H9 (cell line): ENCODE measurements at regions not wholly inside any gene's neighbourhood (a gene's known extent, or its start where the extent isn't known, plus 50 kb on each side); places are given as distances from the start of the nearest gene placed in this dataset.

Experiments
- DNase-seq: peaks from one replicate; pipeline ENCODE4 v3.0.0-alpha.2; 2017
- H2AFZ ChIP-seq: one replicate; pipeline ENCODE4 v1.6.1; 2013; ENCODE audit warnings: mild to moderate bottlenecking, low read length, control low read depth, moderate library complexity
- H2AK5ac ChIP-seq: 2 replicates; pipeline ENCODE4 v1.6.1; 2013; ENCODE audit warnings: low read length, control low read depth, mixed read lengths; ENCODE audit not compliant: insufficient read length
- H2BK120ac ChIP-seq: one replicate; pipeline ENCODE4 v1.6.1; 2013; ENCODE audit warnings: low read depth, mild to moderate bottlenecking, low read length, control low read depth, inconsistent platforms; ENCODE audit not compliant: poor library complexity, severe bottlenecking
- H2BK12ac ChIP-seq: 2 replicates; pipeline ENCODE4 v1.6.1; 2013; ENCODE audit warnings: low read length, control low read depth, mixed read lengths, low read depth; ENCODE audit not compliant: insufficient read length
- H2BK15ac ChIP-seq: 2 replicates; pipeline ENCODE4 v1.6.1; 2013; ENCODE audit warnings: low read depth, low read length, control low read depth
- H2BK20ac ChIP-seq: one replicate; pipeline ENCODE4 v1.6.1; 2013; ENCODE audit warnings: low read depth, mild to moderate bottlenecking, low read length, control low read depth, inconsistent platforms; ENCODE audit not compliant: poor library complexity, severe bottlenecking
- H2BK5ac ChIP-seq: 2 replicates; pipeline ENCODE4 v1.6.1; 2013; ENCODE audit warnings: low read length, control low read depth, mixed read lengths; ENCODE audit not compliant: insufficient read length
- H3K14ac ChIP-seq: 2 replicates; pipeline ENCODE4 v1.6.1; 2013; ENCODE audit warnings: low read length, control low read depth; ENCODE audit not compliant: insufficient read depth
- H3K18ac ChIP-seq: 2 replicates; pipeline ENCODE4 v1.6.1; 2013; ENCODE audit warnings: low read depth, mild to moderate bottlenecking, mixed read lengths, low read length, control low read depth; ENCODE audit not compliant: insufficient read length
- H3K23ac ChIP-seq: 2 replicates; pipeline ENCODE4 v1.6.1; 2013; ENCODE audit warnings: low read length, control low read depth, mixed read lengths, low read depth; ENCODE audit not compliant: insufficient read length
- H3K23me2 ChIP-seq: 2 replicates; pipeline ENCODE4 v1.6.1; 2013; ENCODE audit warnings: low read depth, mild to moderate bottlenecking, mixed read lengths, low read length, control low read depth; ENCODE audit not compliant: insufficient read length, poor library complexity, severe bottlenecking
- H3K27ac ChIP-seq: 2 replicates; pipeline ENCODE4 v1.5.1; 2013; ENCODE audit warnings: low read length, control low read depth, mixed read lengths, low read depth; ENCODE audit not compliant: insufficient read length
- H3K27me3 ChIP-seq: 2 replicates; pipeline ENCODE4 v1.6.1; 2013; ENCODE audit warnings: low read length, control low read depth, inconsistent platforms; ENCODE audit not compliant: insufficient read depth
- H3K4ac ChIP-seq: 2 replicates; pipeline ENCODE4 v1.6.1; 2013; ENCODE audit warnings: low read depth, mild to moderate bottlenecking, control low read depth, inconsistent platforms, low read length, moderate library complexity
- H3K4me1 ChIP-seq: 2 replicates; pipeline ENCODE4 v1.6.1; 2013; ENCODE audit warnings: low read length, control low read depth, inconsistent platforms; ENCODE audit not compliant: insufficient read depth
- H3K4me2 ChIP-seq: 2 replicates; pipeline ENCODE4 v1.6.1; 2013; ENCODE audit warnings: low read length, control low read depth, mixed read lengths; ENCODE audit not compliant: insufficient read length, insufficient read depth
- H3K56ac ChIP-seq: 2 replicates; pipeline ENCODE4 v1.6.1; 2013; ENCODE audit warnings: low read depth, mild to moderate bottlenecking, mixed read lengths, low read length, control low read depth; ENCODE audit not compliant: insufficient read length
- H3K79me1 ChIP-seq: 2 replicates; pipeline ENCODE4 v1.6.1; 2013; ENCODE audit warnings: low read depth, mild to moderate bottlenecking, moderate library complexity, low read length, control low read depth, inconsistent platforms; ENCODE audit not compliant: insufficient read depth, poor library complexity, severe bottlenecking
- H3K79me2 ChIP-seq: 2 replicates; pipeline ENCODE4 v1.6.1; 2013; ENCODE audit warnings: low read length, control low read depth, inconsistent platforms; ENCODE audit not compliant: insufficient read depth
- H3K9ac ChIP-seq: 2 replicates; pipeline ENCODE4 v1.6.1; 2013; ENCODE audit warnings: low read length, control low read depth, mixed read lengths; ENCODE audit not compliant: insufficient read length; ENCODE audit errors: extremely low read depth
- H3K9me3 ChIP-seq: one replicate; pipeline ENCODE4 v1.6.1; 2013; ENCODE audit warnings: low read depth, low read length, inconsistent platforms; ENCODE audit not compliant: control insufficient read depth
- H3T11ph ChIP-seq: one replicate; pipeline ENCODE4 v1.6.1; 2013; ENCODE audit warnings: mild to moderate bottlenecking, low read length, control low read depth, inconsistent platforms
- H4K20me1 ChIP-seq: one replicate; pipeline ENCODE4 v1.6.1; 2013; ENCODE audit not compliant: control insufficient read depth, insufficient read length, insufficient read depth
- H4K5ac ChIP-seq: 2 replicates; pipeline ENCODE4 v1.6.1; 2013; ENCODE audit warnings: low read depth, mild to moderate bottlenecking, mixed read lengths, low read length, control low read depth; ENCODE audit not compliant: insufficient read length
- H4K8ac ChIP-seq: replicated peaks from 2 replicates; pipeline ENCODE4 v1.6.1; 2013; ENCODE audit warnings: low read length, control low read depth, mixed read lengths, low read depth; ENCODE audit not compliant: insufficient read length
- H4K91ac ChIP-seq: 2 replicates; pipeline ENCODE4 v1.6.1; 2013; ENCODE audit warnings: low read depth, mild to moderate bottlenecking, moderate library complexity, mixed read lengths, low read length, control low read depth; ENCODE audit not compliant: insufficient read length
- H3K27ac Mint-ChIP-seq, 3 experiments: 2 replicates in 2 of 3; 3 replicates in 1 of 3; pipeline ENCODE4 v1.8.0; 2020 to 2021; ENCODE audit warnings: mixed read lengths in 3 of 3, mild to moderate bottlenecking in 1 of 3, moderate library complexity in 1 of 3
- H3K27me3 Mint-ChIP-seq: 2 replicates; pipeline ENCODE4 v1.8.0; 2021; ENCODE audit warnings: low read depth, mild to moderate bottlenecking, moderate library complexity, mixed read lengths
- H3K36me3 Mint-ChIP-seq, 3 experiments: 2 replicates in 2 of 3; 3 replicates in 1 of 3; pipeline ENCODE4 v1.8.0; 2020 to 2021; ENCODE audit warnings: low read depth in 3 of 3, mixed read lengths in 3 of 3; ENCODE audit not compliant: insufficient read depth in 1 of 3
- H3K4me1 Mint-ChIP-seq, 2 experiments: 2 replicates each; pipeline ENCODE4 v1.8.0; 2020; ENCODE audit warnings: mixed read lengths in 2 of 2
- H3K4me3 Mint-ChIP-seq, 2 experiments: 2 replicates in 1 of 2; 3 replicates in 1 of 2; pipeline ENCODE4 v1.8.0; 2020 to 2021; ENCODE audit warnings: mild to moderate bottlenecking in 2 of 2, mixed read lengths in 2 of 2, moderate library complexity in 1 of 2
- H3K9me3 Mint-ChIP-seq, 2 experiments: 2 replicates in 1 of 2; 3 replicates in 1 of 2; pipeline ENCODE4 v1.8.0; 2020; ENCODE audit warnings: mild to moderate bottlenecking in 2 of 2, mixed read lengths in 2 of 2, moderate library complexity in 1 of 2
- WGBS: extraction: QIAGEN DNeasy Blood & Tissue Kit; methylation state at CpG from one replicate; pipeline ENCODE4 v1.1.7; 2013; ENCODE audit warnings: missing lambda C conversion rate, low lambda C conversion rate, mixed read lengths; ENCODE audit not compliant: insufficient read length; ENCODE audit errors: extremely low coverage; 5-methylcytosine and 5-hydroxymethylcytosine counted together
- TF ChIP-seq, protein P1 (sequence below): fragments of 200-600 bp; sonication (generic); conservative IDR thresholded peaks from 3 replicates; pipeline ENCODE4 v1.8.0; 2021; ENCODE audit warnings: antibody characterized with exemption, mild to moderate bottlenecking

DNA sequence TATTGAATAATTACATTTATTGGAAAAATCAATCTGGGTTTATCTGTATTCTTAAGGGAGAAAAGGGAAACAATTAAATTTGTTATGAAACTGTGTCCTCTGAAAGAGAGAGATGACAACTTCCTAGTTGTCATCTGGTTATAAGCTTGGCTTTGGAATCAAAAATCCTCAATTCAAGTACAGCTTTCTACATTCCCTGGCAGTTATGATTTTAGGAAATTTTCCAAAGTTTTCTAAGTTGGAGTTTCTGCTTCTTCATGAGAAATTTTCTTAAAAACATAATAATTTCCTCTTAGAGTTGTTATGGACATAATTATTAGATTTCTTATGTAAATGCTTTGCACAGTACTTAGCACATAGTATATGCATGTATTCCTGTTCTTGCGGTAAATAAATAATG is 625.6 kb upstream of the SLC39A10 start:
- no peaks in the 10 kb centered on the region for H3K9me3 Mint-ChIP-seq
- no CpG with 5 or more reads among the region's 1 CpG for WGBS
- TF ChIP-seq, protein P1, sequence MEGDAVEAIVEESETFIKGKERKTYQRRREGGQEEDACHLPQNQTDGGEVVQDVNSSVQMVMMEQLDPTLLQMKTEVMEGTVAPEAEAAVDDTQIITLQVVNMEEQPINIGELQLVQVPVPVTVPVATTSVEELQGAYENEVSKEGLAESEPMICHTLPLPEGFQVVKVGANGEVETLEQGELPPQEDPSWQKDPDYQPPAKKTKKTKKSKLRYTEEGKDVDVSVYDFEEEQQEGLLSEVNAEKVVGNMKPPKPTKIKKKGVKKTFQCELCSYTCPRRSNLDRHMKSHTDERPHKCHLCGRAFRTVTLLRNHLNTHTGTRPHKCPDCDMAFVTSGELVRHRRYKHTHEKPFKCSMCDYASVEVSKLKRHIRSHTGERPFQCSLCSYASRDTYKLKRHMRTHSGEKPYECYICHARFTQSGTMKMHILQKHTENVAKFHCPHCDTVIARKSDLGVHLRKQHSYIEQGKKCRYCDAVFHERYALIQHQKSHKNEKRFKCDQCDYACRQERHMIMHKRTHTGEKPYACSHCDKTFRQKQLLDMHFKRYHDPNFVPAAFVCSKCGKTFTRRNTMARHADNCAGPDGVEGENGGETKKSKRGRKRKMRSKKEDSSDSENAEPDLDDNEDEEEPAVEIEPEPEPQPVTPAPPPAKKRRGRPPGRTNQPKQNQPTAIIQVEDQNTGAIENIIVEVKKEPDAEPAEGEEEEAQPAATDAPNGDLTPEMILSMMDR = no peak

More for the DNA sequence above, 625.6 kb upstream of the SLC39A10 start:
- Histone ChIP-seq H3T11ph (no peak overlapping the region), H2BK120ac (no peak overlapping the region), H3K23me2 (no peaks in the 10 kb centered on the region), H3K23ac (no peak overlapping the region), H2AK5ac (no peak overlapping the region), H3K9ac (no peak overlapping the region), H4K8ac (no peak overlapping the region), H3K79me1 (no peaks in the 10 kb centered on the region), H3K4me1 (no peaks in the 10 kb centered on the region), H3K79me2 (no peaks in the 10 kb centered on the region), H3K56ac (no peak overlapping the region), H2BK5ac (no peak overlapping the region), H2BK15ac (no peak overlapping the region), H3K27ac (no peak overlapping the region), H2BK20ac (no peak overlapping the region), H2BK12ac (no peak overlapping the region), H3K14ac (no peak overlapping the region), H3K27me3 (no peaks in the 10 kb centered on the region), H3K9me3 (no peaks in the 10 kb centered on the region), H3K18ac (no peak overlapping the region), H4K20me1 (no peaks in the 10 kb centered on the region), H2AFZ (no peak overlapping the region), H4K91ac (no peak overlapping the region), H3K4ac (no peak overlapping the region), H3K4me2 (no peak overlapping the region), H4K5ac (no peak overlapping the region)
- Mint-ChIP-seq H3K27me3 (no peaks in the 10 kb centered on the region), H3K27ac (no peak overlapping the region), H3K36me3 (no peaks in the 10 kb centered on the region), H3K4me3 (no peak overlapping the region), H3K4me1 (peaks cover 14 to 19% of the 10 kb centered on the region in 2 experiments)
- DNase-seq = no peak
